OCI-LY7 (cell line): ENCODE measurements at regions not wholly inside any gene's neighbourhood (a gene's known extent, or its start where the extent isn't known, plus 50 kb on each side); places are given as distances from the start of the nearest gene placed in this dataset.
"Not testable (repeated sequence)": the region's sequence is repeated elsewhere in the genome, so short reads cannot be mapped to it uniquely, and the experiment has no call there.

Source experiments
- BruUV-seq: library from RNA; stranded (reverse); fragments of 400-500 nt; replicated peaks from 2 replicates; lab custom pipeline; 2021; lab: Mats Ljungman, UMichigan
- CTCF ChIA-PET: fragments of 300-600 bp; sonication (Branson Sonifier 250); formaldehyde crosslinking; loops from one replicate; lab custom pipeline; 2022; ENCODE audit warnings: antibody characterized with exemption; ENCODE audit not compliant: unreplicated experiment; lab: Charles Lee
- POLR2A ChIA-PET: fragments of 300-600 bp; sonication (Branson Sonifier 250); formaldehyde crosslinking; loops from one replicate; lab custom pipeline; 2022; ENCODE audit warnings: antibody characterized with exemption; lab: Charles Lee
- DNase-seq: peaks from one replicate; pipeline ENCODE4 v3.0.0-alpha.2; 2015; ENCODE audit warnings: low spot score
- H2AFZ ChIP-seq: fragments of 200-600 bp; sonication (generic), shearing (Covaris generic); 2 replicates; pipeline ENCODE4 v1.6.1; 2014; ENCODE audit warnings: mild to moderate bottlenecking, antibody characterized with exemption, low read length, moderate library complexity
- H3K27ac ChIP-seq: fragments of 200-600 bp; sonication (generic); 2 replicates; pipeline ENCODE4 v1.5.1; 2014; ENCODE audit warnings: mixed run types, low read depth, mild to moderate bottlenecking, moderate library complexity, low read length, inconsistent platforms; ENCODE audit not compliant: poor library complexity, severe bottlenecking
- H3K36me3 ChIP-seq: fragments of 200-600 bp; sonication (generic); 2 replicates; pipeline ENCODE4 v1.6.1; 2014; ENCODE audit warnings: mild to moderate bottlenecking, antibody characterized with exemption, low read length, moderate library complexity, mixed read lengths; ENCODE audit not compliant: insufficient read depth
- H3K4me1 ChIP-seq: fragments of 200-600 bp; sonication (generic); 2 replicates; pipeline ENCODE4 v1.5.1; 2014; ENCODE audit warnings: mild to moderate bottlenecking, low read length; ENCODE audit not compliant: insufficient read depth, poor library complexity, severe bottlenecking
- H3K4me2 ChIP-seq: fragments of 200-600 bp; sonication (generic); 2 replicates; pipeline ENCODE4 v1.6.1; 2014; ENCODE audit warnings: mild to moderate bottlenecking, low read length
- H3K4me3 ChIP-seq: fragments of 200-600 bp; sonication (generic); 2 replicates; pipeline ENCODE4 v1.5.1; 2014; ENCODE audit warnings: mild to moderate bottlenecking, low read depth, low read length; ENCODE audit not compliant: poor library complexity, severe bottlenecking
- H3K79me2 ChIP-seq: fragments of 200-600 bp; sonication (generic); 2 replicates; pipeline ENCODE4 v1.6.1; 2016; ENCODE audit warnings: low read depth, mild to moderate bottlenecking, low read length, moderate library complexity, mixed read lengths; ENCODE audit not compliant: insufficient read depth
- H3K9me2 ChIP-seq: fragments of 200-600 bp; sonication (generic); 2 replicates; pipeline ENCODE4 v1.6.1; 2016; ENCODE audit warnings: mild to moderate bottlenecking, low read length, mixed read lengths; ENCODE audit not compliant: insufficient read depth
- H3K9me3 ChIP-seq: fragments of 200-600 bp; sonication (generic); 2 replicates; pipeline ENCODE4 v1.6.1; 2014; ENCODE audit warnings: mild to moderate bottlenecking, mixed run types, low read length, mixed read lengths
- H4K20me1 ChIP-seq: fragments of 200-600 bp; sonication (generic); 2 replicates; pipeline ENCODE4 v1.6.1; 2014; ENCODE audit warnings: mild to moderate bottlenecking, antibody characterized with exemption, low read length, moderate library complexity, mixed read lengths; ENCODE audit not compliant: insufficient read depth
- CTCF ChIP-seq: fragments of 200-600 bp; sonication (generic); conservative IDR thresholded peaks from 2 replicates; pipeline ENCODE4 v1.5.1; 2014; ENCODE audit warnings: mild to moderate bottlenecking, antibody characterized with exemption, low read length, moderate library complexity, mixed read lengths
- EZH2phosphoT487 ChIP-seq: fragments of 200-600 bp; sonication (generic); IDR thresholded peaks from 2 replicates; pipeline ENCODE4 v1.6.1; 2018; ENCODE audit warnings: low read depth, borderline replicate concordance, mild to moderate bottlenecking, mixed run types, antibody characterized with exemption, low read length, moderate library complexity, mixed read lengths
- intact Hi-C: fragments of 100-400 bp; cut with micrococcal nuclease; formaldehyde crosslinking; loops from one replicate; pipeline ENCODE4 v1.10.0; 2022; ENCODE audit not compliant: unreplicated experiment

DNA sequence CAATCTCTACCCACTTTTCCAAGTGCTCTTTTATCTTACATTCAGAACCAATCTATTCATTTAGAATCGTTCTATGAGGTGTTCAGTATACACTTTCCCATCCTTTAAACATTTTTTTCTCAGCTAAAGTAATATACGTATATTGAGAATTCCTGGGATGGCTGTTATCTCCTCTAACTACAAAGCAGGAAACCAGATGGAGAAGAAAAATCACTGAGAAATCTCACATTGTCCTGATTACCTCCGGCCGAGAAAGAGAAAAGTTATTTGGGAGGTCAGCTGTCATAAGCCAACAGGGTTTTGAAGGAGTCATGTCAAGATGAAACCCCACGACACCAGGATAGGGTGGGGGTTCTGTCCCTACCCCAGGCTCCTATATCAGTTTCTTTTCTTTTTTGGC is 99.2 kb upstream of the KDM7A start:
- DNase-seq, result no peak
- H2AFZ ChIP-seq, result no peak overlapping the region
- no peak overlapping the region for H3K4me2 ChIP-seq
- intact Hi-C loops, result no loop called here
- H3K9me3 ChIP-seq, result no peaks in the 10 kb centered on the region
- CTCF ChIA-PET, result no interaction called here
- no peaks in the 10 kb centered on the region for H3K4me1 ChIP-seq
- TF ChIP-seq CTCF (no peak), EZH2phosphoT487 (no peak)
- no peak overlapping the region for H3K4me3 ChIP-seq
- no peaks in the 10 kb centered on the region for H4K20me1 ChIP-seq
- BruUV-seq, result no TSS peak
- H3K79me2 ChIP-seq, result no peaks in the 10 kb centered on the region
- no peaks in the 10 kb centered on the region for H3K9me2 ChIP-seq
- POLR2A ChIA-PET, result no interaction called here
- H3K27ac ChIP-seq, result no peak overlapping the region
- H3K36me3 ChIP-seq, result no peaks in the 10 kb centered on the region

DNA sequence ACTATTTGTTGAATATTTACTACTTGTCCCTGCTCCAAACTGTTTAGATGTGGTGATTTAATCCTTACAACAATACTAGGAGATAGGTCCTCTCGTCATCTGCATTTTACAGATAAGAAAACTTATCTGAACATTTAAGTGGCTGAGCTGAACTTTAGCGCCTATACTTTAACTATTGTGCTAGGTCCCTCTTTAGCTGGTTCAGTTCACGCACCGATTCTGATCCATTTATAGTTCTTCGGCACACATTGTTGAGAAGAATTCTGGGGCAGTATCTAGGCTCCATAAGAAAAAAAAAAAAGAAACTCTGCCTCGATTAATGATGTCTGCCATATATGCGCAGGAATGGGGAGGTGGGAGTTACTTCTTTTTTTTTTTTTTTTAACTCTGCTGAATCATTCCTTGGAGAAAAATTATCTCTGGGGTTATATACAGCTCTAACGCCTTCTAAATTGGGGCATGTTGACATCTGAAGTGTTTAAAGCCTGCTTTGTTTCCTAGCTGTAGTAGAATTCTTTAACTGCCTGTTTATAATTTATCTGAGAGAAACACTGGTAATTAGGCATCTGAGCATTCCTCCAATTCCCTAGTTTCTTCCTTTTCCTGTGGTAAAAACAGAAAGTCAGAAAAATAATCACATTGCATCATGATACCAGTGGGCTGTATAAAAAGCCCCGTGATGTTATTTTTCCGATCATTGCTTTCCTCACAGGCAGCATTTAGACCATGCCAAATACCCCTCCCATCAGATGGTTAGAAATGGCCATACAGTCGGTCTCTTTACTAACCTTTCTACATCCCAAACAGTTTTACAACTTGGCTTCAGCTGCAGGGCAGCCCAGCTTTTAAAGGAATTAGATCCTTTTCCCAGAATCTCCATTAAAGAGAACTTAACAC is 98.5 kb upstream of the KDM7A start:
- TF ChIP-seq EZH2phosphoT487, result no peak
- TF ChIP-seq CTCF, result no peak
- Histone ChIP-seq H3K4me1 (no peaks in the 10 kb centered on the region), H3K36me3 (no peaks in the 10 kb centered on the region), H3K4me3 (no peak overlapping the region), H3K9me3 (no peaks in the 10 kb centered on the region), H3K27ac (no peak overlapping the region), H3K79me2 (no peaks in the 10 kb centered on the region), H2AFZ (no peak overlapping the region), H3K9me2 (no peaks in the 10 kb centered on the region), H3K4me2 (no peak overlapping the region), H4K20me1 (no peaks in the 10 kb centered on the region)
- no peak for DNase-seq
- BruUV-seq, result no TSS peak
- POLR2A ChIA-PET, result interaction anchor here (0.6 to 0.7 kb wide), 2 partner anchors 18 to 27 kb away, joined by 3 to 4 read pairs; no protein-coding TSS in a partner anchor
- intact Hi-C loops, result no loop called here
- CTCF ChIA-PET, result no interaction called here

DNA sequence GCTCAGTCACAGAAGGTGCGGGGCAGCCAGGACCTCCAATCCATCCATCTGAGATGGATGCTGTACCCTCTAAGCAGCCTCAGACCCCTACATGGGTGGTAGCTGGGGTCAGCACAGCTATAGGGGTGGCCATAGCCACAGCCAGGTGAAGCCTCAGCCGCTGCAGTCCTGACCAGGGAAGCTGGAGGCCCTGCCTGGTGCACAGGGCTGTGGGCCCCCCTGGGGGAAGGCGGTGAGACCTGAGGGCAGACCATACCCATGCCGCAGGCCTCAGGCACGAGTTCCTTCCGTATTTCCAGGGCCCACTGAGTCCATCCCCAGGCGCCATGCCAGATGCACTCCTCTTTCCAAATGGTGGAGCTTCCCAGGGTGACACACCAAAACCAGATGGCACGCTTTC is 96.6 kb upstream of the KDM7A start:
- Histone ChIP-seq H3K79me2 (no peaks in the 10 kb centered on the region), H3K4me3 (no peak overlapping the region), H3K9me2 (no peaks in the 10 kb centered on the region), H3K4me1 (no peaks in the 10 kb centered on the region), H3K9me3 (no peaks in the 10 kb centered on the region), H3K4me2 (no peak overlapping the region), H4K20me1 (no peaks in the 10 kb centered on the region), H3K27ac (no peak overlapping the region), H3K36me3 (no peaks in the 10 kb centered on the region), H2AFZ (no peak overlapping the region)
- CTCF ChIA-PET, result no interaction called here
- no TSS peak for BruUV-seq
- no peak for DNase-seq
- TF ChIP-seq CTCF, result no peak
- no peak for TF ChIP-seq EZH2phosphoT487
- POLR2A ChIA-PET, result no interaction called here
- intact Hi-C loops, result no loop called here

GRCh38 chr7:140271643-140271968 is 94.8 kb upstream of the KDM7A start:
- H3K4me1 ChIP-seq, H3K79me2 ChIP-seq, H3K9me3 ChIP-seq, DNase-seq, H3K9me2 ChIP-seq, H3K36me3 ChIP-seq, H3K27ac ChIP-seq, H4K20me1 ChIP-seq, intact Hi-C loops, BruUV-seq, H3K4me3 ChIP-seq, H3K4me2 ChIP-seq, H2AFZ ChIP-seq, CTCF ChIA-PET: not testable (repeated sequence)
- POLR2A ChIA-PET, result interaction anchor here (0.6 kb wide), 1 partner anchor 22 kb away, joined by 3 read pairs; no protein-coding TSS in a partner anchor
